Mesodermal cell (in vitro differentiated cells): ENCODE measurements at regions not wholly inside any gene's neighbourhood (a gene's known extent, or its start where the extent isn't known, plus 50 kb on each side); places are given as distances from the start of the nearest gene placed in this dataset.

Source experiments
- H3K27ac ChIP-seq: 2 replicates; pipeline ENCODE4 v1.7.0; 2013; ENCODE audit warnings: mild to moderate bottlenecking, low read depth, low read length, moderate library complexity; ENCODE audit not compliant: severe bottlenecking
- H3K36me3 ChIP-seq: 2 replicates; pipeline ENCODE4 v1.7.1; 2013; ENCODE audit warnings: mild to moderate bottlenecking, low read length, moderate library complexity; ENCODE audit not compliant: control insufficient read depth, insufficient read depth
- H3K4me1 ChIP-seq: one replicate; pipeline ENCODE4 v1.7.1; 2013; ENCODE audit warnings: mild to moderate bottlenecking, low read length; ENCODE audit not compliant: insufficient read depth, control insufficient read depth, poor library complexity, severe bottlenecking
- H3K4me3 ChIP-seq: 2 replicates; pipeline ENCODE4 v1.7.0; 2013; ENCODE audit warnings: low read length, control low read depth, mild to moderate bottlenecking; ENCODE audit not compliant: insufficient read depth, poor library complexity, severe bottlenecking; ENCODE audit errors: extremely low read depth
- H3K9me3 ChIP-seq: 2 replicates; pipeline ENCODE4 v1.7.1; 2013; ENCODE audit warnings: mild to moderate bottlenecking, low read length, moderate library complexity; ENCODE audit not compliant: control insufficient read depth
- WGBS, 2 experiments: methylation state at CpG; one replicate each; pipeline ENCODE4 v1.1.5; 2013; ENCODE audit warnings: missing lambda C conversion rate in 2 of 2; ENCODE audit not compliant: insufficient coverage in 2 of 2; 5-methylcytosine and 5-hydroxymethylcytosine counted together

DNA sequence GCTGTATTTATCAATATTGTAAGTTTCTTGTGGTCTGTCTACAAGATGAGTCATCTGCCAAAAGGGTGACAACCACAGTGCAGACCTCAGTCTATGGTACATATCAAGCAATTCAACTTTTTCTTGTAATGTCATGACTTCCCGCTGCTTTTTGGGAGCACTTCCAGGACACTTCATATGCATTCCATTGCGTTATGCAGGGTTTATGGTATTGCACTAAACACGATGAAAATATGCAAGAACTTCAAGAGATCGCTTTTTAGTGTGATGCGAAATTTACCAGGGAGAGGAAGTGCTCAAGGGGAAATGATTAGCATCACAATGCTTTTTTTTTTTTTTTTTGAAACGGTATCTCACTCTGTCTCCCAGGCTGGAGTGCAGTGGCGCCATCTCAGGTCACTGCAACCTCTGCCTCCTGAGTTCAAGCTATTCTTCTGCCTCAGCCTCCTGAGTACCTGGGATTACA is 166.5 kb downstream of the TFAP2A start:
- Histone ChIP-seq H3K9me3 (no peaks in the 10 kb centered on the region), H3K4me3 (no peak overlapping the region), H3K36me3 (no peaks in the 10 kb centered on the region), H3K27ac (no peak overlapping the region), H3K4me1 (peaks cover 4% of the 10 kb centered on the region)
- WGBS, 2 experiments, result 57% methylated on average over 5 to 6 of the region's 7 CpGs

DNA sequence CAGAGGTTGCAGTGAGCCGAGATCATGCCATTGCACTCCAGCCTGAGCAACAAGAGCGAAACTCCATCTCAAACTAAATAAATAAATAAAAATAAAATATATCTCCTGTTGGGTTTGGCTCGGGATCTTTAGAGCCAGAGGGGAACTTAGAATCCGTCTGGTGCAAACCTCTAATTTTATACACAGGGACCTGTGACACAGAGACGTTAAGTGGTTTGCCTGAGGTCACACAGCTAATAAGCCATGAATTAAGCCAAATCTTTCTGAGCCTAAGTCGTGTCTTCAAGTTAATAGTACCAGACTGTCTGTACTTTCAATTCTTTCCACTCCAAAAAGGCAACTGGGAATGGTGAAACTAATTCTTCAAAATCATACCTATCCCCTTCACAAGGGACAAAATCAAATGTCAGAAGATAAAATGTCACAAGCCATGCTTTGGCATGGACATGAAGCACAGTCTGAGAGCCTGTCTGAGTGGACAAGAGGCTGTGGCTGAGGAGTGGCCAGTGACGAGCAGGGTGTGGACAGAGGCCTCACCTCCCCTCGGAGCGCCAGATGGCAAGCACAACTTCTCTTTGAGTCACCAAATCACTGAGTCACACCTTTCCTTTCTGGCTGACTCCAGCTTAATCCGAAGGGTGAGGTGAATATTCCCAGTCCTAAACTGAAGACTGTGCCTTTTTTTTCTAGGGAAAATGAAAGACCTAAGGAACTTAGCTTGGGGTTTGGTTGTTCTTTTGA is 177.4 kb downstream of the TFAP2A start:
- no peaks in the 10 kb centered on the region for H3K9me3 ChIP-seq
- H3K27ac ChIP-seq, result no peak overlapping the region
- 83 to 89% methylated on average over 6 of the region's 10 CpGs for WGBS, 2 experiments

DNA sequence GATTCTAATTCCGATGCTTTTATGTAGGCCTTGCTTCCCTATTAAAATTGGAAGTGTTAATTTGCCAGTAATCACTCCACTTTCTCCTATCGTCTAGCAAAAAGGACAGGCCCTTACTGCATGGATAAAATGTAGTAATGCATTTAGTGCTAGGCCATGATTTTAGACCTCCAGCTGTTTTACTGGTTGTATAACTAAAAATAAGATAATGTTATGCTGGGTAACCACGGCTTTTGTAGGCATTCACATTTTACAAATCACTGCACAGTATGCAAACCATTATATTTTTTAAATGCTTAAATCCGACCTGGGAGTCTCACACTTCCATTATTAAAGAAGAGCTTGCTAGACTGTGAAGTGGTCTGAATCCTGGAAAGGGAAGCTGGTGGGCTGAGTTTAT is 179.5 kb downstream of the TFAP2A start:
- H3K4me3 ChIP-seq, result no peak overlapping the region
- no peaks in the 10 kb centered on the region for H3K9me3 ChIP-seq
- no peak overlapping the region for H3K27ac ChIP-seq
- no peaks in the 10 kb centered on the region for H3K4me1 ChIP-seq
- no peaks in the 10 kb centered on the region for H3K36me3 ChIP-seq
- WGBS, 2 experiments, result no CpG with 5 or more reads among the region's 4 CpGs

More for the DNA sequence above, 177.4 kb downstream of the TFAP2A start:
- H3K4me1 ChIP-seq, result no peaks in the 10 kb centered on the region
- no peak overlapping the region for H3K4me3 ChIP-seq
- H3K36me3 ChIP-seq, result no peaks in the 10 kb centered on the region

DNA sequence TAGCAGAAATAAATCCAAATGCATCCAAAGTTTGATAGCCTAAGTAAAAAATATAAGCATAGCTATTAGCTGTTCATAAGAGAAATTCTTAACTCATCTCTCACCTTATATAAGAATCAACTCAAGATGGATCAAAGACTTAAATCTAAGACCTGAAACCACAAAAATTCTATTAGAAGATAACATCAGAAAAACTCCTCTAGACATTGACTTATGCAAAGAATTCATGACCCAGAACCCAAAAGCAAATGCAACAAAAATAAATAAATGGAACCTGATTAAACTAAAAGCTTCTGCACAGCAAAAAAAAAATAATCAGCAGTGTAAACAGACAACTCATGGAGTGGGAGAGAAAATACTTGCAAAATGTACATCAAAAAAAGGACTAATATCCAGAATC is 184.3 kb downstream of the TFAP2A start:
- Histone ChIP-seq H3K9me3 (peaks cover 6% of the 10 kb centered on the region), H3K4me1 (no peaks in the 10 kb centered on the region), H3K27ac (no peak overlapping the region), H3K4me3 (no peak overlapping the region), H3K36me3 (no peaks in the 10 kb centered on the region)

DNA sequence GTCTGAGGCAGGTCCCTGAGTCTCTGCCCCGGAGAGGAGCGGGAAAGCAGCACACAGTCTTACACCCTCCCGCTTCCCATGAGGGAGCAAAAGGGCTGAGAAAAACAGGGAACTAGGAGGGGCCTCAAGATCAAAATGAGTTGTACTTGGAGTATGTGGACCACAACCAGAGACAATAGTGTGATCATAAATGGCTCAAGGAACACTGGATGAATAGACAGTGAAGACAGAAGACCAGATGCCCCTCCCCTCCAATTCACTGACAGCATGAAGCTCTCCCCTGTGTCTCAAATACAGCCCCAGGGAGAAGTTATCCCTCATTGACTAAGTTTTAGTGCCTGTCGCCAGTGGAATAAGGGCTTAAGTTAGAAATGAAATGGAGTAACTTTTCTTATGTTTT is 191.0 kb downstream of the TFAP2A start:
- no peak overlapping the region for H3K27ac ChIP-seq
- peaks cover 6% of the 10 kb centered on the region for H3K9me3 ChIP-seq
- H3K4me1 ChIP-seq, result no peaks in the 10 kb centered on the region
- WGBS, 2 experiments, result 81 to 89% methylated on average over 3 of the region's 4 CpGs
- H3K36me3 ChIP-seq, result no peaks in the 10 kb centered on the region
- H3K4me3 ChIP-seq, result no peak overlapping the region

DNA sequence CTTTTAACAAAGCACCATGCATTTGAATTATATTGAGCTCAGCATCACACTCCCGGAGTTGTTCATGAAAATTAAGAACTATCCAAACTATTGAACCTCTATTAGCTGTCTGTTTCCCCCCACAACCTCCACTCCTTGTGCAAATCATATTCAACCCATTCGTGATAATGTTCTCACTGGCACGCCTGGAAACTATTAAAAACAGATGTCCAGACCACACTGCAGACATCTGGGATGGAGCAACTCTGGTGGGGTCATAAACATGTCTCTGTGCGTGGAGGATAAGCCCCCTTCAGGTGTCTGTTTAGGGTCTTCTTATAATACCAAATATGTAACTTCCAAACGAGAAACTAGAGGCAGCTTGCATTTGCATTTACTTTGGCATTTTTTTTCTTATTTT is 193.7 kb downstream of the TFAP2A start:
- Histone ChIP-seq H3K4me1 (no peaks in the 10 kb centered on the region), H3K4me3 (no peak overlapping the region), H3K36me3 (no peaks in the 10 kb centered on the region), H3K27ac (no peak overlapping the region), H3K9me3 (no peaks in the 10 kb centered on the region)
- 82 to 100% methylated on average over 3 to 5 of the region's 5 CpGs for WGBS, 2 experiments

DNA sequence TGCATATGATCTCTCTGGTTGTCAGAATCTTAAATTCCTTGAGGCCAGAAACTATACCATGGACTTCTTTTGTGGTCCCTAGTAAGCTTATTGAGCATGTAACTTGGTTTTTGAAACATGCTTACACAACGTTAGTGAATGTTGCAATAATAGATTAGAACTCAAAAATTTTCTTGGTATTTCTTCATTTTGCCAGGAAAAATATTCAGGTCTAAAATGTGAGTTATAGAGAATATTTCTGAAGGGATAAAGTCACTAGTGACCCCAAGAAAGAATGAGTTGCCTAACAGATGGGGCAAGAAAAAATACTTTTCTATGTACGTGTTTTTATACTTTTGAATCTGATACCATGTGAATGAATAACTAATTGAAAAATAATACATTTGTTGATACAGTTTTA is 195.4 kb downstream of the TFAP2A start:
- Histone ChIP-seq H3K9me3 (no peaks in the 10 kb centered on the region), H3K27ac (no peak overlapping the region), H3K4me1 (no peaks in the 10 kb centered on the region), H3K36me3 (no peaks in the 10 kb centered on the region), H3K4me3 (no peak overlapping the region)
- 83% methylated on average over 1 of the region's 2 CpGs; no CpG with 5 or more reads in 1 of the 2 experiments for WGBS, 2 experiments

DNA sequence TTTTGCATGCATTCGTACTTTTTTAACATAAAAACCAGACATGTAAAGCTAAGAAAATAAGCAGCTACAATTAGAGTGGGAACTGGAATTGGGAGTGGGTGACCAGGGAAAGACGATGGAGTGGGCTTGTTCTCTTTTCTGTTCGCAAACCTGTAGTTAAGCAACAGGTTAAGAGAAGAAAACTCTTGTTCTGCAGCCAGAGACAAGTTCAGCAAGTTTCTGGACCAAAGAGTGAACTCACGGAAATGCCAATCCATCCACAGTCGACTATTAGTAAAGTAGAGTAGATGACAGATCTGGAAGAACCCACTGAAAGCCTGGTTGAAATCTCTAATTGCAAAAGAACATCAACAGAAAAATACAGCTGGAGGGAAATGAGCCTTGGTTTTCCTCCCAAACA is 197.8 kb downstream of the TFAP2A start:
- 89 to 100% methylated on average over 2 to 3 of the region's 5 CpGs for WGBS, 2 experiments
- Histone ChIP-seq H3K36me3 (no peaks in the 10 kb centered on the region), H3K27ac (no peak overlapping the region), H3K9me3 (no peaks in the 10 kb centered on the region), H3K4me1 (no peaks in the 10 kb centered on the region), H3K4me3 (no peak overlapping the region)

DNA sequence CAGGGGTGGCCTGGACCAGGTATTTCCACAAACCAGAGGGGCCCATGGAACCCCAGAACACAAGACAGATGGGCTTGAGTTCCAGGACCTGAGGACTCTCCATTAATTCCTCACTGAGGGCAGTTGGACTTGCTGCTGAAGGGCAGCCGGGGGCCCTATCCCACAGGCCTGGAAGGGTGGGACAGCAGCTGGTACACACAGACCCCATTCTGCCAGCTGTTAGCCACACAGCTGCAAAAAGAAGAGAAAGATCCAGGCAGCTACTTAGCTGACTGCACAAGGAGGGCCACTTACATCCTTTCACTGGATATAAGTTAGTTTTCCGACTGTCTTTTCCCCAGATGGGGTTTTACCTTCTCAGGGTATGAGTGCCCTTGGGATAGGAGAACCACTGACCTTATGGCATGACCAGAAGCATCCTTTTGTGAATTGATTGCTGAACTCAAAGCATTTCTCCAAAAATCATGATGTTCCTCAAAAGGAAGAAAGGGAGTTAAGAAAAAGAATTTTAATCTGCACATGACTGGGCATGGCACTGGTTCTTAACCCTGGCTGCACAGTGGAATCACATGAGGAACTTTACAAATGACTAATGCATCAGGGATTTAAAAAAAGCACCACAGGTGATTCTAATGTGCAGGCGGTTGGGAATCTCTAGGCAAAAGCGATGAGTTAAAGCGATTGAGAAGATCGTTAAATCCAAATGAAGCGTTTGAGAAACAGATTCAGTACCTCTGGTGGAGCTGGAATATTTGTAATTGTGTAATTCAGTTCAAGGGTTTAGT is 199.4 kb downstream of the TFAP2A start:
- Histone ChIP-seq H3K36me3 (no peaks in the 10 kb centered on the region), H3K27ac (no peak overlapping the region), H3K9me3 (no peaks in the 10 kb centered on the region), H3K4me1 (no peaks in the 10 kb centered on the region), H3K4me3 (no peak overlapping the region)
- WGBS, 2 experiments, result 85 to 97% methylated on average over 3 to 7 of the region's 7 CpGs

DNA sequence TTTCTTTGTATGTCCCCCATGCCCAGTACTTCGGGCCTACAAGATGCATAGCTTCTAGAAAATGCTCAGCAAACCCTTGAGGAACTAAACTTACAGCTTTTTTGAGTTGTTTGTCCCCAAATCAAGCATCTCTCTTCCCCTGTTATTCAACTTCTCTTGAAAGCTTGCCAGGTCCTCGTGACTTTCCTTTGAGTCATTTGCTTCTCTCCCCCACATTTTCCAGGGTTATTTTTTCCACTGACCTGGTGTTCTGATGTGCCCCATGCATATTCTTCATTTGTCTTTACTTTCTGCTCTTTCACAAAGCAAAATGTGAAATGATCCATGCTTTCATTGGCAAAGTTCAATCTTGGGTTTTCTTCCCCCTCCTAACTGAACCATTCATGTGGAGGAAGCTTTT is 204.8 kb downstream of the TFAP2A start:
- Histone ChIP-seq H3K4me1 (no peaks in the 10 kb centered on the region), H3K9me3 (no peaks in the 10 kb centered on the region), H3K27ac (no peak overlapping the region), H3K4me3 (no peak overlapping the region), H3K36me3 (no peaks in the 10 kb centered on the region)
- WGBS, 2 experiments, result 65 to 90% methylated on average over 2 of the region's 2 CpGs

DNA sequence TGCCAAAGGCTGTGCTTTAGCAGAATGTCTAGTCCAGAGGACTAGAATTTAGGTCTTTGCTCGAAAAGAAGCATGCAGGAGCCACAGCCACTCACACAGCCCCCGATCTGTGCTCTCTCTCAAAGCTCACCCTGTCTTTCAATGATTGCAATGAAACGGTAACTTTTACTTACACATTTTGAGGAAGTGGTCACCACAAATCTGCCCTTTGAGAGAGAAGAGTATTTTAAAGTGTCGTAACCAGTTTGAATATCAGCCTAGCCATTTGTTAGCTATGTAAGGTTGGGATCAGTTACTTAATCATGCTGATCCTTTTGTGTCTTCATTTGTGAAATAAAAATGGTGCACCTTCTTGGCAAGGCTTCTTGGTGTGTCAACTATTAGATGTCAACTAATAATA is 209.0 kb downstream of the TFAP2A start:
- H3K27ac ChIP-seq, result no peak overlapping the region
- H3K4me1 ChIP-seq, result no peaks in the 10 kb centered on the region
- WGBS, 2 experiments, result 80 to 88% methylated on average over 1 to 3 of the region's 4 CpGs
- no peaks in the 10 kb centered on the region for H3K9me3 ChIP-seq
- no peak overlapping the region for H3K4me3 ChIP-seq
- no peaks in the 10 kb centered on the region for H3K36me3 ChIP-seq
